ENCODE measurements at regions not wholly inside any gene's neighbourhood (a gene's known extent, or its start where the extent isn't known, plus 50 kb on each side); places are given as distances from the start of the nearest gene placed in this dataset.

GRCh38 chr17:74096456-74096855 lies 107.0 kb upstream of the RPL38 start:
- peaks cover 8% of the 10 kb centered on the region for H3K27me3 Mint-ChIP-seq (ENCODE audit: low read depth)
- H3K4me3 Mint-ChIP-seq: no peak overlapping the region
- no peaks in the 10 kb centered on the region for H3K9me3 Mint-ChIP-seq
- H3K27ac Mint-ChIP-seq: no peak overlapping the region
- H3K36me3 Mint-ChIP-seq (ENCODE audit: low read depth): no peaks in the 10 kb centered on the region
- no peaks in the 10 kb centered on the region for H3K4me1 Mint-ChIP-seq (ENCODE audit: low read depth)

- Mint-ChIP-seq H3K4me3 (no peak overlapping the region), H3K9me3 (no peaks in the 10 kb centered on the region), H3K27me3 (ENCODE audit: low read depth) (peaks cover 4% of the 10 kb centered on the region), H3K36me3 (ENCODE audit: low read depth) (no peaks in the 10 kb centered on the region), H3K4me1 (ENCODE audit: low read depth) (no peaks in the 10 kb centered on the region), H3K27ac (no peak overlapping the region)
Observed at GRCh38 chr17:74097450-74098135, 105.9 kb upstream of the RPL38 start.

DNA sequence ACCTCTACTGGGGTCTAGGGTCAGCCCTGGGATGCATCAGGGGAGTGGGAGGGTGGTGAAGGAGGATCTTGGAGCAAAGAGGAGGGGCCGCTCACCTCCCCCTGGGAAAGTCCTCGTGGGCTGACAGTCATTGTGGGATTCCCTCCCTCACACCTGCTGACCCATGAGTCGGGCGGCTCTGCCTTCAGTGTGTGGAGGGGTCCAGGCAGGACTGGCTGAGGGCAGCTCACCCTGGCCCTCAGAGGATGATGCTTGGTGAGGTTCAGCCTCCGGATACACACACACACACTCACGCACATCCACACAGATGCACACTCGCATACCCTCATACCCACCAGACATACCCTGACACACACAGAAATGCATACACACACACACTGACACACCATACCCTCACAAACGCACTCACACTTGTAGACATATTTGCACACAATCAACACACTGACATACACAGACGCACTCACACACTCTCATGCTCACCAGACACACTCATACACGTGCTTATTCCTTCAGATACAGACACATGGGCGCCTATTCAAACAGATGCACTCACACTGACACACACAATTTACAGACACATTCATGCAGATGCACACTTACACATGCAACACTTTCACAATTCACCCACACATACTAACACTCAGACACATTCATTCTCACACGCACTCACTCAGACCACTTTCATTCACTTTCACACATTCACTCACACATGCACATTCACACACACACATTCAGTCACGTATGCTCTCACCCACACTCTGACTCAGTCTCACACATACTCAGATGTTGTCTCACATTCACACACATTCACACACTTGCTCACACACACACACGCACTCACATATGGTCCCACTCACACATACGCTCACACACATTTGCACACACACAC lies 105.1 kb upstream of the RPL38 start:
- H3K4me1 Mint-ChIP-seq (ENCODE audit: low read depth): no peaks in the 10 kb centered on the region
- no peak overlapping the region for H3K4me3 Mint-ChIP-seq
- H3K27ac Mint-ChIP-seq: no peak overlapping the region
- H3K9me3 Mint-ChIP-seq: no peaks in the 10 kb centered on the region
- no peaks in the 10 kb centered on the region for H3K36me3 Mint-ChIP-seq (ENCODE audit: low read depth)
- peaks cover 4% of the 10 kb centered on the region for H3K27me3 Mint-ChIP-seq (ENCODE audit: low read depth)

GRCh38 chr17:74099442-74100340 lies 103.8 kb upstream of the RPL38 start:
- Mint-ChIP-seq H3K27me3 (ENCODE audit: low read depth) (no peaks in the 10 kb centered on the region), H3K9me3 (no peaks in the 10 kb centered on the region), H3K27ac (no peak overlapping the region), H3K4me3 (no peak overlapping the region), H3K36me3 (ENCODE audit: low read depth) (no peaks in the 10 kb centered on the region), H3K4me1 (ENCODE audit: low read depth) (no peaks in the 10 kb centered on the region)

DNA sequence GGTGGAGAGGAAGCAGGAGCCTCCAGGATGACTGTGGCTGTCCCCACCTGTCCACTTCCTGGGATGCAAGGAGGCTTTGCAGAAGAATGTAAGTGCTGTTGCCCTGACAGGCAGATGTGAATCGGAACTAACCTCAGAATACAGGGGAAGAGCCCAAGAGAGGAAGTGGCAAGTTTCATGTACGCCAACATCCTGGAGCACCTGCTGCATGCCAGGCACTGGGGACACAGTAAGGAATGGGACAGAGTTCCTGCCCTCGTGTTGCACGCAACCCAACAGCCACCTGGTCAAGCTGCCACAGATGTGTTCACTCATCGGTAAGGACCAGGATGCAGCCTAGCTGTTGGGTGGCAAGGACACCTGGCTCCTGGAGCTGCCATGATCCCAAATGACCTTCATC lies 98.6 kb upstream of the RPL38 start:
- Mint-ChIP-seq H3K27ac (no peak overlapping the region), H3K27me3 (ENCODE audit: low read depth) (peaks cover 3% of the 10 kb centered on the region), H3K4me1 (ENCODE audit: low read depth) (no peaks in the 10 kb centered on the region), H3K9me3 (no peaks in the 10 kb centered on the region), H3K4me3 (no peak overlapping the region), H3K36me3 (ENCODE audit: low read depth) (no peaks in the 10 kb centered on the region)

DNA sequence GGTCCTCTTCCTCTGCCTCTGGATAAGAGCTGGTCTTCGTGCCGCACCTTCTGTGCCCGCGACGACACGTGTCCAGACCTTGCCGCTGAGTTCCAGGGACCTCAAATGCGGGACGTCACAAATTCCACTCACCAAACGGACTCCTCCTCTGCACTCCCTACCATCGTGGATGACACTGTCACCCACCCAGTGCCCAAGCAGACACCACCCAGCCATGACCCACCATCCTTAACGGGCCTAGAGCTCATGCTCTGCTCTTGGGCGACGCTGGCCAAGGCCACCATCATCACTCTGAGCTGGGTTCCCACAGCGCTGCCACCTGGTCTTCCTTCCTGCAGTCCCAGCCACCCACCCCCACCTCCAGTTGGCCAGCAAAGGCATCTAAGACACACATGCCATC lies 96.4 kb upstream of the RPL38 start:
- H3K9me3 Mint-ChIP-seq: no peaks in the 10 kb centered on the region
- no peaks in the 10 kb centered on the region for H3K4me1 Mint-ChIP-seq (ENCODE audit: low read depth)
- no peak overlapping the region for H3K27ac Mint-ChIP-seq
- H3K27me3 Mint-ChIP-seq (ENCODE audit: low read depth): peaks cover 3% of the 10 kb centered on the region
- no peaks in the 10 kb centered on the region for H3K36me3 Mint-ChIP-seq (ENCODE audit: low read depth)
- H3K4me3 Mint-ChIP-seq: no peak overlapping the region

DNA sequence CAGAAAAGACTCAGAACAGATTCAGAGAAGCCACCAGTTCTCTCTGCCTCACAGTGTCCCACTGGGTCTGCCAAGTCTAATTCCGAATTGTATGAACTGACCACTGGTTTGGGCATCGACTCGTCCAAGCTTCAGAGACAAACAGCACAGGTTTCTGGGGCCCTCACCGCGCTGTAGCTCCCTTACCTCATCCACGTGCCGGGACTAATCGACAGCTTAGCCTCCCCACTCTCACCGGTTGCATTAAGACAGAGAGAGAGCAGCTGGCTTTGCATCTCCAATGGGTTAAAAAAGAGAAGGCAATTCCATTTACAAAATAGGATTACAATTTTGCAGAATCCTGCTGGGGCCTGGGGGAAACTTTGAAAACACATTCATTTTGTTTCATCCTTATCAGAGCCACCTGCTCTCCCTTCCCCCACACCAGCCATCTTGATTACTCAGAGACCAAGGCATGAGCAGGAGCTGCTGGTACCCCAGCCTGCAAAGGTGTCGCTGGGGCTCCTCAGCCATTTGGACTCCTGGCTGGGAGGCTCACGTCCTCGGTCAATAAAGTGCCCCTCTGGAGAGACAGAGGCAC lies 95.3 kb upstream of the RPL38 start:
- Mint-ChIP-seq H3K4me1 (ENCODE audit: low read depth) (no peaks in the 10 kb centered on the region), H3K36me3 (ENCODE audit: low read depth) (no peaks in the 10 kb centered on the region), H3K27me3 (ENCODE audit: low read depth) (peaks cover 3% of the 10 kb centered on the region), H3K27ac (no peak overlapping the region), H3K9me3 (no peaks in the 10 kb centered on the region), H3K4me3 (no peak overlapping the region)

GRCh38 chr17:74110467-74110866 lies 93.0 kb upstream of the RPL38 start:
- H3K27ac Mint-ChIP-seq: no peak overlapping the region
- H3K4me1 Mint-ChIP-seq (ENCODE audit: low read depth): no peaks in the 10 kb centered on the region
- H3K4me3 Mint-ChIP-seq: no peak overlapping the region

DNA sequence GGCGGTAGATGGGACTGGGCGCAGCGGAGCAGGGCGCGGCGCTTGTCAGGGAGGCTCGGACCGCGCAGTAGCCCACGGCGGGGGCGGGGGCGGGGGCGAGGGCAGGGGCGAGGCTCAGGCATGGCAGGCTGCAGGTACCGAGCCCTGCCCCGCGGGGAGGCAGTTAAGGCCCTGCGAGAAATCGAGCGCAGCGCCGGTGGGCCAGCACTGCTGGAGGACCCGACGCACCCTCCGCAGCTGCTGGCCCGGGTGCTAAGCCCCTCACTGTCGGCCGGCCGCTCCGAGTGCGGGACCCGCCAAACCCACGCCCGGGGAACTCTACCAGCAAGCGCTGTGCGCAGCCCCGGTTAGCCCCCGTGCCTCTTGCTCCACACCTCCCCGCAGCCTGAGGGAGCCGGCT lies 90.2 kb upstream of the RPL38 start:
- Mint-ChIP-seq H3K27me3 (ENCODE audit: low read depth) (peaks cover 3% of the 10 kb centered on the region), H3K36me3 (ENCODE audit: low read depth) (no peaks in the 10 kb centered on the region), H3K4me1 (ENCODE audit: low read depth) (no peaks in the 10 kb centered on the region), H3K27ac (no peak overlapping the region), H3K4me3 (no peak overlapping the region), H3K9me3 (no peaks in the 10 kb centered on the region)

More at GRCh38 chr17:74110467-74110866, 93.0 kb upstream of the RPL38 start:
- no peaks in the 10 kb centered on the region for H3K9me3 Mint-ChIP-seq
- H3K36me3 Mint-ChIP-seq (ENCODE audit: low read depth): no peaks in the 10 kb centered on the region
- peaks cover 3% of the 10 kb centered on the region for H3K27me3 Mint-ChIP-seq (ENCODE audit: low read depth)

- Mint-ChIP-seq H3K27me3 (ENCODE audit: low read depth) (peaks cover 3% of the 10 kb centered on the region), H3K36me3 (ENCODE audit: low read depth) (no peaks in the 10 kb centered on the region), H3K4me1 (ENCODE audit: low read depth) (no peaks in the 10 kb centered on the region), H3K9me3 (no peaks in the 10 kb centered on the region), H3K4me3 (no peak overlapping the region), H3K27ac (no peak overlapping the region)
Observed at GRCh38 chr17:74113952-74114351, 89.5 kb upstream of the RPL38 start.

DNA sequence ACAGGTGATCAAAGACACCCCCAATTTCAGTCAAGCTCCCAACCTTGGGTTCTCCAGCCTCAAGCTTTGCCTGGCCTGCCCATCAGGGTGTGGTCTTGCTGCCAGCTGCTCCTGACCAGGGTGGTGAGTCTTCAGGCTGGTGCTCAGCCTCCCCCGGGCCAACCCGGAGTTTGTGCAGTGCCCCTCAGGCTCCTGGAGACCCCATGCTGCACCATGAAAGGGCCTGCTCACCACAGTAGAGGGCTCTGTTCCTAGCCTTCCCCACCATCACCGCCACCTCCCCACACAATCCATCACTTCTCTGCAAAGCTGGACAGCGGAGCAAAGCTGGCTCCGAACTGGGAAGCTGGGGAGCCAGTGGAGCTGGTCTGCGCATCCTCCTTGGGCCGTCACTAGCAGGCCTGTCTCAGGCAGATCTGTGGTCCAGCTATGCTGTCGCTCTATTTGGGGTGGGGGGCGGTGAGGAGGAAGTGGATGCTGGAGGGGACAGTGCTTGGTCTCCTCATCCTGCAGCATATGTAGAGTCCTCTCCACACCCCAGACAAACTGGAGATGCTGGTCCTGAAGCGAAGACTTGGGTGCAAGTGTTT lies 88.5 kb upstream of the RPL38 start:
- no peaks in the 10 kb centered on the region for H3K9me3 Mint-ChIP-seq
- H3K4me3 Mint-ChIP-seq: no peak overlapping the region
- no peaks in the 10 kb centered on the region for H3K4me1 Mint-ChIP-seq (ENCODE audit: low read depth)
- no peak overlapping the region for H3K27ac Mint-ChIP-seq
- no peaks in the 10 kb centered on the region for H3K36me3 Mint-ChIP-seq (ENCODE audit: low read depth)
- no peaks in the 10 kb centered on the region for H3K27me3 Mint-ChIP-seq (ENCODE audit: low read depth)

DNA sequence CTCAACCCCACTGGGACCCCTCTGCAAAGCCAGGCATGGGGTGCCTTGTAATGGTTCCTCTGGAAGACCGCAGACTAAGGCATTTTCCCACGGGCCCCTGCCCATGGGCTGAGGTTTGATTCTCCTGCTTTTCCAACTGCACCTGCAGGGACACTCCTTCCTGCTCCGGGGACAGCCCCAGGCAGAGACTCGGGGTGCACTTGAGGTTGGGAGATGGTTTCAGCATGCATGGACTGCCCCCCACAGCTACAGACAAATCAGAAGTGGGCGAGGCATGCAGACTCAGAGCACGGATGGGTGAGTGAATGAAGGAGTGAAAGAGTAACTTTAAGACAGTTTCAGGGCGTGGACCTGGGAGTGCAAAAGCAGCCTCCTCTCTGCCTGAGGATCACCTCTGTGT lies 87.9 kb upstream of the RPL38 start:
- Mint-ChIP-seq H3K27me3 (ENCODE audit: low read depth) (no peaks in the 10 kb centered on the region), H3K9me3 (no peaks in the 10 kb centered on the region), H3K27ac (no peak overlapping the region), H3K4me1 (ENCODE audit: low read depth) (no peaks in the 10 kb centered on the region), H3K4me3 (no peak overlapping the region), H3K36me3 (ENCODE audit: low read depth) (no peaks in the 10 kb centered on the region)

- no peak overlapping the region for H3K4me3 Mint-ChIP-seq
- H3K36me3 Mint-ChIP-seq (ENCODE audit: low read depth): no peaks in the 10 kb centered on the region
- no peaks in the 10 kb centered on the region for H3K4me1 Mint-ChIP-seq (ENCODE audit: low read depth)
- no peaks in the 10 kb centered on the region for H3K27me3 Mint-ChIP-seq (ENCODE audit: low read depth)
- no peak overlapping the region for H3K27ac Mint-ChIP-seq
- no peaks in the 10 kb centered on the region for H3K9me3 Mint-ChIP-seq
Observed at GRCh38 chr17:74116087-74116717, 87.3 kb upstream of the RPL38 start.
